Pancreas (tissue), 10 donors: ENCODE measurements at regions not wholly inside any gene's neighbourhood (a gene's known extent, or its start where the extent isn't known, plus 50 kb on each side); places are given as distances from the start of the nearest gene placed in this dataset.

ENCODE experiments used
- ATAC-seq, 4 donors: fragments of 200-7000 bp; cut with Tn5 transposase; one replicate each; pipeline versions ENCODE4 v1.8.0 to v1.9.1; 2020; ENCODE audit warnings: mild to moderate bottlenecking in 4 of 4, moderate library complexity in 4 of 4
- DNase-seq, 6 donors: peaks; one replicate each; pipeline ENCODE4 v3.0.0-alpha.2; 2020
- FAIRE-seq: peaks from 2 replicates; lab custom pipeline; 2012; peaks lifted over from hg19 to GRCh38; lab: Jason Lieb, UNC
- H3K27ac ChIP-seq, 4 donors: fragments of 200-600 bp; sonication (generic); 1 replicate in 3 of 4; 2 replicates in 1 of 4; pipeline versions ENCODE4 v1.5.0 to v1.8.0; 2020
- H3K27me3 ChIP-seq, 4 donors: fragments of 200-600 bp; one replicate each; pipeline ENCODE4 v1.8.0; 2021
- H3K36me3 ChIP-seq, 3 donors: fragments of 200-600 bp; sonication (generic) in 1 of 3; one replicate each; pipeline versions ENCODE4 v1.5.0 to v1.8.0; 2020 to 2021
- H3K4me1 ChIP-seq, 3 donors: fragments of 200-600 bp; one replicate each; pipeline ENCODE4 v1.8.0; 2021
- H3K4me3 ChIP-seq, 4 donors: fragments of 200-600 bp; sonication (generic) in 2 of 4; one replicate each; pipeline versions ENCODE4 v1.5.0 to v1.8.0; 2020 to 2021
- H3K9me3 ChIP-seq, 4 donors: fragments of 200-600 bp; one replicate each; pipeline ENCODE4 v1.8.0; 2021
- WGBS, 2 donors: extraction: QIAGEN DNeasy Blood & Tissue Kit; methylation state at CpG; one replicate each; pipeline ENCODE4 v1.1.7; 2013; 5-methylcytosine and 5-hydroxymethylcytosine counted together
- intact Hi-C, 3 donors: fragments of 100-400 bp; cut with DNase I; formaldehyde crosslinking; loops; one replicate each; pipeline versions ENCODE4 v1.11.1 to v1.14.2; 2022
- TF ChIP-seq, protein P1 (sequence below), 4 donors: fragments of 200-600 bp; sonication (generic) in 3 of 4; IDR thresholded peaks; one replicate each; pipeline versions ENCODE4 v1.5.0 to v1.8.0; 2021; ENCODE audit warnings: antibody characterized with exemption in 4 of 4
- donor health status: healthy with polysubstance abuse.
- donor health status: DM: no; HTN: no; CAD: no; lungs with moderate emphysema.
- donor health status: DM: no; HTN: no; CAD: no.
- donor health status: control.
- donor health status: control.
- donor health status: Bipolar disorder and iron deficiency.
- donor health status: DM: yes; HTN: yes; CAD: no.
- donor health status: DM: no; HTN: no; CAD: no.
- donor health status: DM: no; HTN: no; CAD: no.
- donor health status: DM: yes; HTN: yes; CAD: no.

DNA sequence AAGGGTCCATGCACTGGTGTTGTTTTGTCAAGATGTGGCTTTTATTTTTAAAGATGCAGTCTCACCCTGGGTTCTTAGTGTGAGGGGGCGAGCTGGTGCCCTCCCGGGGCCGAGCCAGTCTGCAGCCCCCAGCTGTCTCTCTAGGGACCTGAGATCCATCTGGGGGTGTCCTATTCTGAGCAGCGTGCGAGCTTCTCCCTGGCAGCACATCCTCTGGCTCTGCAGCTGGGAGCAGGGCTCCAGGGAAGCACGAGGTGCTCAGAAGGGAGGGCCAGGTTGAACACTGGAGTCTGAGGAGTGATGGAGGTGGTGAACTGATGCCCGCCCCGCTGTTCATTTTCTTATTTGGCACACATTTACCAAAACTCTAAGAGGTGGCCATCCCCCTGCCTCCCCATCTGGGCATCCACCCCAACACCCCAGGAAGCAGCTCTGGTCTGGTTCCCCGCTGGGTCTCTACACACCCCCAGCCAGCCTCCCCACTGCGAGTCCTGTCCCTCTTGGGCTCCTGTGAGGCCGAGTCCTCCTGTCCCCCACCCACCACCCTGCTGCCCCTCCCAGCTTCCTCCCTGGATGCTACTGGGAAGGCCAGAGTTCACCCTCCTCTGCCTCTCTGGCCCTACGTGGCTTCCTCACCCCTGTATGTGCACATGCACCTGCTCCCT lies 956.4 kb downstream of the BRD1 start:
- H3K36me3 ChIP-seq = no peaks in the 10 kb centered on the region
- WGBS, 2 donors = 53 to 67% methylated on average over 11 to 12 of the region's 12 CpGs
- peaks cover 0 to 5% (median 0%) of the 10 kb centered on the region in 4 donors for H3K27me3 ChIP-seq
- FAIRE-seq (no peak), DNase-seq (peak in 1 of 6 donors; percentile 20), ATAC-seq (no peak)
- TF ChIP-seq, protein P1, sequence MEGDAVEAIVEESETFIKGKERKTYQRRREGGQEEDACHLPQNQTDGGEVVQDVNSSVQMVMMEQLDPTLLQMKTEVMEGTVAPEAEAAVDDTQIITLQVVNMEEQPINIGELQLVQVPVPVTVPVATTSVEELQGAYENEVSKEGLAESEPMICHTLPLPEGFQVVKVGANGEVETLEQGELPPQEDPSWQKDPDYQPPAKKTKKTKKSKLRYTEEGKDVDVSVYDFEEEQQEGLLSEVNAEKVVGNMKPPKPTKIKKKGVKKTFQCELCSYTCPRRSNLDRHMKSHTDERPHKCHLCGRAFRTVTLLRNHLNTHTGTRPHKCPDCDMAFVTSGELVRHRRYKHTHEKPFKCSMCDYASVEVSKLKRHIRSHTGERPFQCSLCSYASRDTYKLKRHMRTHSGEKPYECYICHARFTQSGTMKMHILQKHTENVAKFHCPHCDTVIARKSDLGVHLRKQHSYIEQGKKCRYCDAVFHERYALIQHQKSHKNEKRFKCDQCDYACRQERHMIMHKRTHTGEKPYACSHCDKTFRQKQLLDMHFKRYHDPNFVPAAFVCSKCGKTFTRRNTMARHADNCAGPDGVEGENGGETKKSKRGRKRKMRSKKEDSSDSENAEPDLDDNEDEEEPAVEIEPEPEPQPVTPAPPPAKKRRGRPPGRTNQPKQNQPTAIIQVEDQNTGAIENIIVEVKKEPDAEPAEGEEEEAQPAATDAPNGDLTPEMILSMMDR (IDR thresholded peaks at IDR 0.05) = no peak
- H3K4me3 ChIP-seq = no peak overlapping the region
- no peaks in the 10 kb centered on the region for H3K4me1 ChIP-seq
- intact Hi-C loops = no loop called here
- H3K27ac ChIP-seq = no peak overlapping the region
- no peaks in the 10 kb centered on the region for H3K9me3 ChIP-seq

DNA sequence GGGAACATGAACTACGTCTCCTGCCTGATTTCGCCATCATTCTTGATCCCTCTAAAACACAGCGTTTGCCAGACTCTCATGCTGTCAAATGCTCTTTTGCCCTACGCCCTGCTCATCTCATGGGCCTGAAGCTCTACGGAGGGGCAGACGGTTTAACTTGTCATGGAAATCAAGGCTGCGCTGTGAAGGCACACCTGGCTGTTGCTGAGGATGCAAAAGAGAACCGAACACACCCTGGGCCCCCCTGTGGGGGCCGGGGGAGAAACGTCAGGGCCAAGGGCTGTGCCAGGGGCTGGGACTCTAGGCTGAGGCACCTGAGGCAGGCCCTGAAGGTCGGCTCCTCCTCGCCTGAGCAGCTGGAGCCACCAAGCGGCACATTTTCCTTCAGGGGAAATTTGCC lies 957.2 kb downstream of the BRD1 start:
- Histone ChIP-seq H3K27ac (no peak overlapping the region), H3K27me3 (peaks cover 0 to 5% (median 0%) of the 10 kb centered on the region in 4 donors), H3K9me3 (no peaks in the 10 kb centered on the region), H3K36me3 (no peaks in the 10 kb centered on the region), H3K4me1 (no peaks in the 10 kb centered on the region), H3K4me3 (no peak overlapping the region)
- DNase-seq (no peak), ATAC-seq (no peak), FAIRE-seq (no peak)
- intact Hi-C loops = no loop called here
- TF ChIP-seq, protein P1 (IDR thresholded peaks at IDR 0.05) = no peak
- 55 to 58% methylated on average over 13 of the region's 13 CpGs for WGBS, 2 donors

DNA sequence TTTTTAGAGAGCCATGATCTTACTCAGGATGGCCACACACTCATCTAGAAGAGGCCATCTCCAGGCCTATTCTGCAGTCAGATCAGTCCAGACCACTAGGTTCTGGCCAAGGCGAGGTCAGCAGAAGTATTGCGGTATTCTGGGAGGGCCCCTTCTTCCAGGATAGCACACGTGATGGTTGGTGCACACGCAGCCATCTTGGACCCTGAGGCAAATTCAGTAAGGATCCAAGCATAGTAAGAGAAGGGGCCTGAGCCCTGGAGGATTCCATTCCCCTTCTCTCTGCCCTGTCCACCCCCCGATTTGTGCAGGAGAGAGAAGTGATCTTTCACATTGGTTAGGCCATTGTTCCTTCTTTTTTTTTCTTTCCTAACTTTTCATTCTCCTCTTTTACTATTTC lies 957.9 kb downstream of the BRD1 start:
- no peak for FAIRE-seq
- ATAC-seq = no peak
- Histone ChIP-seq H3K4me1 (no peaks in the 10 kb centered on the region), H3K27ac (no peak overlapping the region), H3K4me3 (no peak overlapping the region), H3K9me3 (no peaks in the 10 kb centered on the region), H3K27me3 (peaks cover 0 to 2% (median 0%) of the 10 kb centered on the region in 4 donors), H3K36me3 (no peaks in the 10 kb centered on the region)
- WGBS, 2 donors = 68 to 86% methylated on average over 5 of the region's 5 CpGs
- TF ChIP-seq, protein P1 (IDR thresholded peaks at IDR 0.05) = no peak
- DNase-seq = no peak
- intact Hi-C loops = no loop called here

DNA sequence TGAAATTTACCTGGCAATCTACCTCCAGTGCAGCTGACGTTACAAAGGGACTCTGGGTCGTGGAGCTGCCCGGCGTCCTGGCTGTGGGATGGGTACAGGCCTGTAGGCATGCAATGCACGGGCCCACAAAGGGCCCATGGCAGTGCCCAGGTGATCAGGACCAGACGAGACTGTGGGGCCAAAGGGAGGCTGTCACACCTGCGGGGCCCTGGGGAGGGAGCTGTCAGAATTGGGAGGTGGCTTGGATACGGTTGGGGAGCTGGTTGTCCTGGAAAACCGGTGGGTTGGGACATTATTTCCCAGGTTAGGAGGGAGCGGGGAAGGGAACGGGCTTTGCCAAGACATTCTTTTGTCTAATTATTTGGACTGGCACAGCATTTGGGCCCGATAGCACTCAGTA lies 958.5 kb downstream of the BRD1 start:
- Histone ChIP-seq H3K4me3 (no peak overlapping the region), H3K36me3 (no peaks in the 10 kb centered on the region), H3K27ac (no peak overlapping the region), H3K27me3 (no peaks in the 10 kb centered on the region), H3K9me3 (no peaks in the 10 kb centered on the region), H3K4me1 (no peaks in the 10 kb centered on the region)
- FAIRE-seq (no peak), ATAC-seq (no peak), DNase-seq (no peak)
- TF ChIP-seq, protein P1 (IDR thresholded peaks at IDR 0.05) = no peak
- 63 to 75% methylated on average over 12 of the region's 12 CpGs for WGBS, 2 donors
- intact Hi-C loops = no loop called here

DNA sequence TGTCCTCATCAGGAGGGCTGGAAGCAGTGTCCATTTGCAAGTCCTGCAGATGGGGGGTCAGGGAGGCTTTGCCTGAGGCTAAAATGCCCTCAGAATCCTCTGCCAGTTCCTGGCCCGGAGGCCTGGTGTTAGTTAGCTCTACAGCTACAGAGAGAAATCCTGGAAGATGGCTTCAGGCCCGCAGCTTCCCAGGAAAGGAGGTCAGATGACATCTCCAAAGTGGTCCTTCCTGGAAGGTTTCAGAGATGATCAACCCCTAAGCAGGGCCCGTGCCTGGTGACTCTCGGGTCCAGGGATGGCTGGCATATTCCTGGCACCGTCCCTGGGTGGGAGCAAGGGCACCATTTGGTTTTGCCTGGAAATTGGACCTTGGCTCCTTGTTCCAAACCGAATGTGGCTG lies 959.1 kb downstream of the BRD1 start:
- no peaks in the 10 kb centered on the region for H3K4me1 ChIP-seq
- no peak for ATAC-seq
- no peaks in the 10 kb centered on the region for H3K36me3 ChIP-seq
- no peak overlapping the region for H3K27ac ChIP-seq
- intact Hi-C loops = no loop called here
- no peaks in the 10 kb centered on the region for H3K9me3 ChIP-seq
- TF ChIP-seq, protein P1 (IDR thresholded peaks at IDR 0.05) = no peak
- DNase-seq = no peak
- no peak for FAIRE-seq
- H3K27me3 ChIP-seq = no peaks in the 10 kb centered on the region
- H3K4me3 ChIP-seq = no peak overlapping the region
- 45 to 54% methylated on average over 6 of the region's 6 CpGs for WGBS, 2 donors
